DND-41 (cell line): ENCODE measurements at regions not wholly inside any gene's neighbourhood (a gene's known extent, or its start where the extent isn't known, plus 50 kb on each side); places are given as distances from the start of the nearest gene placed in this dataset.
A peak's percentile ranks its signal among the peaks of the same experiment; 100 is the strongest.
"Not testable (repeated sequence)": the region's sequence is repeated elsewhere in the genome, so short reads cannot be mapped to it uniquely, and the experiment has no call there.

Experiments used
- ATAC-seq: fragments of 200-7000 bp; cut with Tn5 transposase; 3 replicates; pipeline ENCODE4 v1.9.1; 2021; ENCODE audit warnings: low read depth; ENCODE audit not compliant: insufficient read depth
- DNase-seq: peaks from one replicate; pipeline ENCODE4 v3.0.0-alpha.2; 2020
- H2AFZ ChIP-seq: 2 replicates; pipeline ENCODE4 v1.6.0; 2012; ENCODE audit warnings: low read depth, low read length
- H3K27ac ChIP-seq: 2 replicates; pipeline ENCODE4 v1.5.1; 2012; ENCODE audit warnings: low read length, inconsistent platforms
- H3K27me3 ChIP-seq: fragments of 200-600 bp; sonication (generic); 2 replicates; pipeline ENCODE4 v1.6.0; 2012; ENCODE audit warnings: low read length, mild to moderate bottlenecking, inconsistent platforms; ENCODE audit not compliant: insufficient read depth, poor library complexity
- H3K36me3 ChIP-seq: 2 replicates; pipeline ENCODE4 v1.5.1; 2012; ENCODE audit warnings: low read length, inconsistent platforms; ENCODE audit not compliant: insufficient read depth
- H3K4me1 ChIP-seq: 2 replicates; pipeline ENCODE4 v1.5.1; 2012; ENCODE audit warnings: mild to moderate bottlenecking, low read length; ENCODE audit not compliant: insufficient read depth
- H3K4me2 ChIP-seq: 2 replicates; pipeline ENCODE4 v1.6.0; 2012; ENCODE audit warnings: mild to moderate bottlenecking, moderate library complexity, low read length, inconsistent platforms; ENCODE audit not compliant: insufficient read depth
- H3K4me3 ChIP-seq, 2 experiments: fragments of 200-600 bp in 1 of 2; shearing (Covaris generic) in 1 of 2; 2 replicates each; pipeline ENCODE4 v1.5.1; 2012 to 2016; ENCODE audit warnings: inconsistent platforms in 2 of 2, low read length in 2 of 2, mild to moderate bottlenecking in 2 of 2, low read depth in 1 of 2, moderate library complexity in 1 of 2
- H3K79me2 ChIP-seq: 2 replicates; pipeline ENCODE4 v1.6.0; 2012; ENCODE audit warnings: low read length, inconsistent platforms; ENCODE audit not compliant: insufficient read depth
- H3K9ac ChIP-seq: 2 replicates; pipeline ENCODE4 v1.6.0; 2012; ENCODE audit warnings: low read depth, mild to moderate bottlenecking, inconsistent platforms, low read length, moderate library complexity
- H3K9me3 ChIP-seq: 2 replicates; pipeline ENCODE4 v1.5.1; 2012; ENCODE audit warnings: low read length, moderate library complexity, mild to moderate bottlenecking, inconsistent platforms; ENCODE audit not compliant: insufficient read depth, severe bottlenecking
- H4K20me1 ChIP-seq: 2 replicates; pipeline ENCODE4 v1.6.0; 2012; ENCODE audit warnings: low read length; ENCODE audit not compliant: insufficient read depth
- CTCF ChIP-seq: IDR thresholded peaks from 2 replicates; pipeline ENCODE4 v1.5.1; 2012; ENCODE audit warnings: borderline replicate concordance, low read length, moderate library complexity, mild to moderate bottlenecking; ENCODE audit not compliant: poor library complexity, severe bottlenecking; ENCODE audit errors: extremely low read depth
- EZH2 ChIP-seq: IDR thresholded peaks from 3 replicates; pipeline ENCODE4 v1.6.1; 2012; ENCODE audit warnings: borderline replicate concordance, low read depth, mild to moderate bottlenecking, moderate library complexity, low read length, inconsistent platforms; ENCODE audit not compliant: severe bottlenecking

GRCh38 chr6:134746140-134746539 lies 203.8 kb downstream of the ALDH8A1 start:
- Histone ChIP-seq H3K9me3 (no peaks in the 10 kb centered on the region), H3K79me2 (no peaks in the 10 kb centered on the region), H3K9ac (no peak overlapping the region), H3K36me3 (no peaks in the 10 kb centered on the region), H3K4me2 (no peak overlapping the region), H2AFZ (no peak overlapping the region), H3K27me3 (peaks cover 2% of the 10 kb centered on the region), H4K20me1 (no peaks in the 10 kb centered on the region), H3K27ac (no peak overlapping the region), H3K4me3 (no peak overlapping the region), H3K4me1 (no peaks in the 10 kb centered on the region)
- no peak for TF ChIP-seq EZH2
- TF ChIP-seq CTCF, result no peak
- DNase-seq (no peak), ATAC-seq (no peak)

GRCh38 chr6:134745192-134745591 lies 204.7 kb downstream of the ALDH8A1 start:
- not testable (repeated sequence) for H2AFZ ChIP-seq, H3K4me2 ChIP-seq, H3K4me1 ChIP-seq, ATAC-seq, H3K79me2 ChIP-seq, H3K9me3 ChIP-seq, H3K27me3 ChIP-seq, H3K9ac ChIP-seq, H4K20me1 ChIP-seq, DNase-seq, H3K4me3 ChIP-seq, H3K36me3 ChIP-seq, H3K27ac ChIP-seq

- Histone ChIP-seq H3K4me3 (no peak overlapping the region), H3K9me3 (no peaks in the 10 kb centered on the region), H3K27ac (no peak overlapping the region), H3K79me2 (no peaks in the 10 kb centered on the region), H3K9ac (no peak overlapping the region), H3K36me3 (no peaks in the 10 kb centered on the region), H2AFZ (no peak overlapping the region), H3K27me3 (peaks cover 5% of the 10 kb centered on the region), H3K4me2 (no peak overlapping the region), H4K20me1 (no peaks in the 10 kb centered on the region), H3K4me1 (no peaks in the 10 kb centered on the region)
- ATAC-seq, result no peak
- TF ChIP-seq EZH2 (no peak), CTCF (no peak)
- no peak for DNase-seq
Measured at GRCh38 chr6:134744301-134744700, 205.6 kb downstream of the ALDH8A1 start.

GRCh38 chr6:134741200-134741536 lies 208.7 kb downstream of the ALDH8A1 start:
- Histone ChIP-seq H3K27me3 (peaks cover 18% of the 10 kb centered on the region), H2AFZ (no peak overlapping the region), H3K4me1 (no peaks in the 10 kb centered on the region), H3K79me2 (no peaks in the 10 kb centered on the region), H3K9me3 (no peaks in the 10 kb centered on the region), H3K27ac (no peak overlapping the region), H3K4me3 (no peak overlapping the region), H3K4me2 (no peak overlapping the region), H3K9ac (no peak overlapping the region), H4K20me1 (no peaks in the 10 kb centered on the region), H3K36me3 (no peaks in the 10 kb centered on the region)
- DNase-seq (no peak), ATAC-seq (no peak)
- peak; percentile 9 for TF ChIP-seq CTCF
- no peak for TF ChIP-seq EZH2
